ENCODE measurements at regions not wholly inside any gene's neighbourhood (a gene's known extent, or its start where the extent isn't known, plus 50 kb on each side); places are given as distances from the start of the nearest gene placed in this dataset.

- TF ChIP-seq POLR2A (IDR thresholded peaks at IDR 0.05): no peak
- TF ChIP-seq EP300 (IDR thresholded peaks at IDR 0.05): no peak
- TF ChIP-seq CTCF (IDR thresholded peaks at IDR 0.05): no peak
- WGBS, 2 donors: 86 to 94% methylated on average over 1 of the region's 1 CpG
Observed at GRCh38 chr3:165522386-165522785, 314.8 kb downstream of the BCHE start.

GRCh38 chr3:165521131-165521871 lies 315.9 kb downstream of the BCHE start:
- Histone ChIP-seq H3K9me3 (no peaks in the 10 kb centered on the region), H3K36me3 (no peaks in the 10 kb centered on the region), H3K4me3 (no peak overlapping the region), H3K27ac (no peak overlapping the region), H3K4me1 (no peaks in the 10 kb centered on the region), H3K27me3 (no peaks in the 10 kb centered on the region)
- WGBS, 2 donors: 82 to 91% methylated on average over 2 of the region's 2 CpGs
- TF ChIP-seq POLR2A (IDR thresholded peaks at IDR 0.05): no peak
- DNase-seq (ENCODE audit: low spot score in 2 of 2): no peak

More at GRCh38 chr3:165522386-165522785, 314.8 kb downstream of the BCHE start:
- no peaks in the 10 kb centered on the region for H3K27me3 ChIP-seq
- DNase-seq (ENCODE audit: low spot score in 2 of 2): no peak
- H3K4me3 ChIP-seq: no peak overlapping the region
- no peaks in the 10 kb centered on the region for H3K36me3 ChIP-seq
- H3K4me1 ChIP-seq: no peaks in the 10 kb centered on the region
- H3K9me3 ChIP-seq: no peaks in the 10 kb centered on the region
- H3K27ac ChIP-seq: no peak overlapping the region

- H3K27ac ChIP-seq: no peak overlapping the region
- H3K9me3 ChIP-seq: no peaks in the 10 kb centered on the region
- H3K36me3 ChIP-seq: no peaks in the 10 kb centered on the region
- DNase-seq (ENCODE audit: low spot score in 2 of 2): no peak
- H3K4me3 ChIP-seq: no peak overlapping the region
- WGBS, 2 donors: 89 to 94% methylated on average over 4 of the region's 4 CpGs
- H3K4me1 ChIP-seq: no peaks in the 10 kb centered on the region
- TF ChIP-seq EP300 (IDR thresholded peaks at IDR 0.05): no peak
- TF ChIP-seq CTCF (IDR thresholded peaks at IDR 0.05): no peak
- no peak for TF ChIP-seq POLR2A (IDR thresholded peaks at IDR 0.05)
- no peaks in the 10 kb centered on the region for H3K27me3 ChIP-seq
Observed at GRCh38 chr3:165519687-165520086, 317.5 kb downstream of the BCHE start.

- Histone ChIP-seq H3K36me3 (no peaks in the 10 kb centered on the region), H3K27me3 (no peaks in the 10 kb centered on the region), H3K4me3 (no peak overlapping the region), H3K9me3 (no peaks in the 10 kb centered on the region), H3K27ac (no peak overlapping the region), H3K4me1 (no peaks in the 10 kb centered on the region)
- 40 to 42% methylated on average over 2 of the region's 2 CpGs for WGBS, 2 donors
- TF ChIP-seq EP300 (IDR thresholded peaks at IDR 0.05) (no peak), CTCF (IDR thresholded peaks at IDR 0.05) (no peak), POLR2A (IDR thresholded peaks at IDR 0.05) (no peak)
- no peak for DNase-seq (ENCODE audit: low spot score in 2 of 2)
Observed at GRCh38 chr3:165518346-165518745, 318.9 kb downstream of the BCHE start.

- no peaks in the 10 kb centered on the region for H3K36me3 ChIP-seq
- no peaks in the 10 kb centered on the region for H3K27me3 ChIP-seq
- no peaks in the 10 kb centered on the region for H3K4me1 ChIP-seq
- H3K4me3 ChIP-seq: no peak overlapping the region
- TF ChIP-seq CTCF (IDR thresholded peaks at IDR 0.05): no peak
- TF ChIP-seq POLR2A (IDR thresholded peaks at IDR 0.05): no peak
- TF ChIP-seq EP300 (IDR thresholded peaks at IDR 0.05): no peak
- no peaks in the 10 kb centered on the region for H3K9me3 ChIP-seq
- no peak overlapping the region for H3K27ac ChIP-seq
- DNase-seq (ENCODE audit: low spot score in 2 of 2): no peak
- WGBS, 2 donors: 77 to 86% methylated on average over 4 of the region's 4 CpGs
Observed at GRCh38 chr3:165513715-165514701, 317.8 kb upstream of the SLITRK3 start.

Measured in tibial nerve (tissue), 4 donors.